Neutrophil (primary cell): ENCODE measurements at regions not wholly inside any gene's neighbourhood (a gene's known extent, or its start where the extent isn't known, plus 50 kb on each side); places are given as distances from the start of the nearest gene placed in this dataset.

ENCODE experiments used
- H3K27ac ChIP-seq: fragments of 200-600 bp; sonication (generic); 2 replicates; pipeline ENCODE4 v1.5.1; 2016; ENCODE audit warnings: mild to moderate bottlenecking, moderate library complexity
- H3K27me3 ChIP-seq: fragments of 200-600 bp; sonication (generic); 2 replicates; pipeline ENCODE4 v1.6.0; 2016; ENCODE audit warnings: mild to moderate bottlenecking
- H3K36me3 ChIP-seq: fragments of 200-600 bp; sonication (generic); 2 replicates; pipeline ENCODE4 v1.5.1; 2017
- H3K4me1 ChIP-seq, 2 experiments: fragments of 200-600 bp in 1 of 2; sonication (generic) in 1 of 2; 1 replicate in 1 of 2; 2 replicates in 1 of 2; pipeline versions ENCODE4 v1.5.1 to v1.6.1; 2013 to 2016; ENCODE audit warnings: low read depth in 1 of 2, low read length in 1 of 2, mild to moderate bottlenecking in 1 of 2, moderate library complexity in 1 of 2; ENCODE audit not compliant: control insufficient read depth in 1 of 2, insufficient read depth in 1 of 2
- H3K4me3 ChIP-seq, 2 experiments: fragments of 200-600 bp in 1 of 2; sonication (generic) in 1 of 2; 1 replicate in 1 of 2; 2 replicates in 1 of 2; pipeline ENCODE4 v1.5.1; 2013 to 2016; ENCODE audit warnings: low read depth in 1 of 2, low read length in 1 of 2, mild to moderate bottlenecking in 1 of 2, moderate library complexity in 1 of 2
- H3K9me3 ChIP-seq: fragments of 200-600 bp; sonication (generic); 2 replicates; pipeline ENCODE4 v1.5.1; 2016
- TF ChIP-seq, protein P1 (sequence below): fragments of 200-600 bp; sonication (generic); IDR thresholded peaks from 2 replicates; pipeline ENCODE4 v1.5.1; 2016; ENCODE audit warnings: antibody characterized with exemption

DNA sequence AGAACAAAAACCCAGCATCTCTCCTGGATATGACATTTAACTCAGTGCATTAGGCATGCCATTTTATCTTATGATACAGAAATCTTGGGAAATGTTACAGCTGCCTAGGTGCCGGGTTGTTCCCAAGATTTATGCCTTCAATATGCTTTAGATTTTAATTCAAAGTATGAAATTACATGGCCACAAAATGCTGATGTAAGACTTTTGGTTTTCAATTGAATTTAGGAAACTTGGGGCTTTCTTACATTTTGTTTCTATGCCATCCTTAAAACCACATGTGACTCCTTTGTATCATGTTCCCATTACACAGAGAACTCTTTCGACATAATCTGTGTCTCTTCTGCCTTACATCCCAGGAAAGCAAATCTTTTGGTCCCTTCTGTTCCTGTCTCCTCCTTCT lies 83.9 kb downstream of the CCNA1 start:
- TF ChIP-seq, protein P1, sequence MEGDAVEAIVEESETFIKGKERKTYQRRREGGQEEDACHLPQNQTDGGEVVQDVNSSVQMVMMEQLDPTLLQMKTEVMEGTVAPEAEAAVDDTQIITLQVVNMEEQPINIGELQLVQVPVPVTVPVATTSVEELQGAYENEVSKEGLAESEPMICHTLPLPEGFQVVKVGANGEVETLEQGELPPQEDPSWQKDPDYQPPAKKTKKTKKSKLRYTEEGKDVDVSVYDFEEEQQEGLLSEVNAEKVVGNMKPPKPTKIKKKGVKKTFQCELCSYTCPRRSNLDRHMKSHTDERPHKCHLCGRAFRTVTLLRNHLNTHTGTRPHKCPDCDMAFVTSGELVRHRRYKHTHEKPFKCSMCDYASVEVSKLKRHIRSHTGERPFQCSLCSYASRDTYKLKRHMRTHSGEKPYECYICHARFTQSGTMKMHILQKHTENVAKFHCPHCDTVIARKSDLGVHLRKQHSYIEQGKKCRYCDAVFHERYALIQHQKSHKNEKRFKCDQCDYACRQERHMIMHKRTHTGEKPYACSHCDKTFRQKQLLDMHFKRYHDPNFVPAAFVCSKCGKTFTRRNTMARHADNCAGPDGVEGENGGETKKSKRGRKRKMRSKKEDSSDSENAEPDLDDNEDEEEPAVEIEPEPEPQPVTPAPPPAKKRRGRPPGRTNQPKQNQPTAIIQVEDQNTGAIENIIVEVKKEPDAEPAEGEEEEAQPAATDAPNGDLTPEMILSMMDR, result no peak

DNA sequence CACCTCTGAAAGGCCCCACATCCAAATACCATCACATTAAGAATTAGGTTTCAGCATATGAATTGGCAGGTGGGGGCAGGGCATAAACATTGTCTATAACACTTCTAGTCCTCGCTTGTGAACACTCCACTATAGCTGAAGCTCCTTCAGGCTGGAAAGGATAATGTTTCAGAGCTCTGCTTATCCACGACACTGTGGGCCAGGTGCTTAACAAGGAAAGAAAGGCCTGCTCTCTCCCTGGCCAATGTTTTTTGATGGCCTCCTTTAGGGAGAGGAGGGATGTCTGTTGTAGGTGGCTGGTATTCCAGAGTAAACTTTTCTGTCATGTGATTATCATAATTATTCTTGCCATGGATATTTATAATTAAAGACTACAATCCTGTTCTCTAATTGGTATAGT lies 86.4 kb downstream of the CCNA1 start:
- Histone ChIP-seq H3K27ac (no peak overlapping the region), H3K9me3 (no peaks in the 10 kb centered on the region), H3K4me3 (no peak overlapping the region), H3K36me3 (no peaks in the 10 kb centered on the region), H3K27me3 (no peaks in the 10 kb centered on the region), H3K4me1 (no peaks in the 10 kb centered on the region)
- TF ChIP-seq, protein P1, result no peak

More for the DNA sequence above, 83.9 kb downstream of the CCNA1 start:
- Histone ChIP-seq H3K27ac (no peak overlapping the region), H3K27me3 (no peaks in the 10 kb centered on the region), H3K9me3 (no peaks in the 10 kb centered on the region), H3K36me3 (no peaks in the 10 kb centered on the region), H3K4me1 (no peaks in the 10 kb centered on the region), H3K4me3 (no peak overlapping the region)

DNA sequence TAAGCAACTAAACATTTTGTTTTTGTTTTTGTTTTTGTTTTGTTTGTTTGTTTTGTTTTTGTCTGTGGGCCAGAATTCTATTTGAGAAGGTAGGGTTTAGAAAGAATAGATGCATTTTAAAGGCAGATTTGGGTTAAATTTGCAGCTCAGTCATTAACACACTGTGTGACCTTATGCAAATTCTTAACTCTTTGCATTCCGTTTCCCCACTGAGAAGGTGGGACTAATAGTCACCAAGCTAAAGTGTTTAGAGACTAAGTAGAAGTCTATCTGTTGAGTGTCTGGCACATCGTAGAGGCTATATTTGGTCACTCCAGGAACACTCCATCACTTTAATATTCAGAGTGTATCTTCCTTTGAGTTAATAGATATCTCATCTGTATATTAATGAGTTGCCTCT lies 87.1 kb downstream of the CCNA1 start:
- TF ChIP-seq, protein P1, result no peak
- Histone ChIP-seq H3K4me1 (no peaks in the 10 kb centered on the region), H3K27ac (no peak overlapping the region), H3K9me3 (no peaks in the 10 kb centered on the region), H3K27me3 (no peaks in the 10 kb centered on the region), H3K4me3 (no peak overlapping the region), H3K36me3 (no peaks in the 10 kb centered on the region)

DNA sequence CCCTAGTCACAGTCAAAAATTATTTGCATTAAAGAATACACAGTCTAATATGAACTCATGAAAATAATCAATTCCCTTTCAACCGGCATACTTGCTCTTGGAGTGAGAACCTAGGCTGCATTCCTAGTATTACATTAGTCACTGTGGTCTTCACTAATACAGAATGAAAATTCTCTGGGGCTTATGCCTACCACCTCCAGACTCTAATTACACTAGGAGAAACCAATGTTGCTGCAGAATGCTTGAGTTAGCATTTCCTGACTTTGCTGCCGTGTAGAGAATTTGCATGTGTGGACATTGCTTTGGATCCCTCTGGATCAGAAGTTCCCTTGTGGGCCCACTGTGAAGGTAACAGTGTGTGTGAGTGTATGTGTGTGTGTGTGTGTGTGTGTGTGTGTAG lies 87.8 kb downstream of the CCNA1 start:
- TF ChIP-seq, protein P1, result no peak
- Histone ChIP-seq H3K4me3 (no peak overlapping the region), H3K27me3 (no peaks in the 10 kb centered on the region), H3K27ac (no peak overlapping the region), H3K4me1 (no peaks in the 10 kb centered on the region), H3K9me3 (no peaks in the 10 kb centered on the region), H3K36me3 (no peaks in the 10 kb centered on the region)

DNA sequence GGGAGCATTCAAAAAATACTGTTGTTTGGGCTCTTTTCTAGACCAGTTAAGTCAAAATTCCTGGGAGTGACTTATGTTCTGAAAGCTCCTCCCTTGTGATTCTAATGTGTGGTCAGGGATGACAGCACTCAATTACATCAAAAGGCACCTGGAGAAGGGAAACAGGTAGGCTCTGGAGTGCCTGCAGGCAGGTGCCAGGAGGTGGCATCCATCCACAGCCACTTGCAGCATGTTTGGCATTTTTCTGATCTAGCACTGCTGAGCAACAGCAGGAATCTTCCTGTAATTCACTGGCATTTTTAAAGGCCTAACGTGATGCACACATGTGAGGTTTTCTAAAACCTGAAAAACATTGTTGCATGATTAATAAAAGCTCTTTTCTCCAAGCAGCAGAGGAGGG lies 94.6 kb downstream of the CCNA1 start:
- no peak overlapping the region for H3K27ac ChIP-seq
- no peak overlapping the region for H3K4me3 ChIP-seq
- H3K4me1 ChIP-seq, result peaks cover 10 to 17% of the 10 kb centered on the region in 2 experiments
- H3K36me3 ChIP-seq, result no peaks in the 10 kb centered on the region
- TF ChIP-seq, protein P1, result no peak
- H3K27me3 ChIP-seq, result no peaks in the 10 kb centered on the region
- H3K9me3 ChIP-seq, result no peaks in the 10 kb centered on the region

DNA sequence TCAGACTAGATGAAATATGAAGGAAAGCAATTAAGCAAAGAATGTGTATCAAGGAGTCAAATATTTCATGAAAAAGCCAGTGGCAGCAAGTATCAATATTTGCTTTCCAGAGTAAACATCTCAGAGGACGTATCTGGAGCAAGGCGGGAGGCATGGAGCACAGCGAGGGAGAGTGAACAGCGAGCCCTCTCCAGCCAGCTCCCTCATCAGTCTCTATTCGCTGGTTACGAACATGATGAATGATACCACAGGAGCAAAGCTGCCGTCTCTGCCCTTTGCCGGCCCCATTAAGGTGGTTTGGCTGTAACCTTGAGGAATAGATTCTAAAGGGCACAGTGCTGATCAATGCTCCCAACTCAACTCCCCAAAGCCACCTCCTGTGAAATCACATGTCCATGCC lies 95.8 kb downstream of the CCNA1 start:
- H3K4me3 ChIP-seq, result no peak overlapping the region
- H3K27me3 ChIP-seq, result no peaks in the 10 kb centered on the region
- H3K27ac ChIP-seq, result no peak overlapping the region
- H3K36me3 ChIP-seq, result no peaks in the 10 kb centered on the region
- TF ChIP-seq, protein P1, result no peak
- H3K4me1 ChIP-seq, result peaks cover 22 to 29% of the 10 kb centered on the region in 2 experiments
- no peaks in the 10 kb centered on the region for H3K9me3 ChIP-seq
